ENCODE measurements at regions not wholly inside any gene's neighbourhood (a gene's known extent, or its start where the extent isn't known, plus 50 kb on each side); places are given as distances from the start of the nearest gene placed in this dataset.

DNA sequence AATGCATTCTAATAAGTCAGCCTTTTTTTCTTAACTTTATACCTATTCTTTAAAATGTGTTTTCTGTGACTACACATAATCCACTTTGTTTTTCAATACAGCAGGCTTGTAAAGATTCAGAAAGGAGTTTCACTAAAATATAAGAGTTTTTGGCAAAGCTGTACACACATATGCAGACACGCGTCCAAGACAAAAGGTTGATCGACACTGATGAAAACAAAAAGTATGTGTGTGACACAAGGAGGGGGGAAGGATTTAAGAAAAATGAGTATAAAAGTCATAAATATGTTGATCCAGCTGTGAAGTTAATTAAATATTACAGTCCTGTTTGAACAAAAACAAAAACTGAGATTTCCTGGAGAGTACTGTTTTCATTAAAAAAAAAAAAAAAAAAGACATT lies 294.5 kb upstream of the RARB start:
- no peak overlapping the region for H3K4me3 ChIP-seq (ENCODE audit: low read depth, low read length)
- DNase-seq (ENCODE audit: low read depth, low spot score): no peak
- in situ Hi-C loops (cut with HindIII; ENCODE audit: low sequenced_read_pairs): no loop called here
- TF ChIP-seq CTCF (IDR thresholded peaks at IDR 0.05; ENCODE audit: low read depth, low read length): no peak

DNA sequence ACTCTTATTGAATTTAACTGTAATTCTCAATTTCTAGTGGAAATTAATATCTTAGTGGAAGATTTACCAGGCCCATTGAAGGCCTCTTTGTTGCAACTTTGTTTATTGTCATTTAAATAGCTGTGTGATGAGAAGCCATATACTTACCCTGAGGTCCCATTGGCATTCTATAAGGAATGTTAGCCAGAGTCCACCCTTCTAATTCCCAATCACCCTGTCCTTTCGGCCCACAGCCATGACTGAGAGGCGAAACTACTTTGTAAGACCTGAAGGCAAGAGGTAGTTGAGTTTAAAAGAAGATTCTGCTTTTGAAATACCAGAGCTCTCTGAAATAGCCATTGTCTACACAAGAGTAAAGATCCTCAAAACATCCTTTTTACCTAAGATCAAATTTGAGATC lies 290.5 kb upstream of the RARB start:
- no peak for DNase-seq (ENCODE audit: low read depth, low spot score)
- no peak for TF ChIP-seq CTCF (IDR thresholded peaks at IDR 0.05; ENCODE audit: low read depth, low read length)
- in situ Hi-C loops (cut with HindIII; ENCODE audit: low sequenced_read_pairs): no loop called here
- H3K4me3 ChIP-seq (ENCODE audit: low read depth, low read length): no peak overlapping the region

DNA sequence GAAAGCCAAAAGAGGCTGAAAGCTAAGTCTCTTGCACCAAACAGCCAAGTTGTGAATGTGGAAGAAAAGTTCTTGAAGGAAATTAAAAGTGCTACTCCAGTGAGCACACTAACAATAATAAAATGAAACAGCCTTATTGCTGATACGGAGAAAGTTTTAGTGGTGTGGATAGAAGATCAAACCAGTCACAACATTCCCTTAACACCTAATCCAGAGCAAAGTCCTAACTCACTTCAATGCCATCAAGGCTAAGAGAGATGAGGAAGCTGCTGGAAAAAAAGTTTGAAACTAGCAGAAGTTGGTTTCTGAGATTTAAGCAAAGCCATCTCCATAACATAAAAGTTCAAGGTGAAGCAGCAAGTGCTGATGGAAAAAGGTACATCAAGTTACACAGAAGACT lies 288.8 kb upstream of the RARB start:
- no peak for TF ChIP-seq CTCF (IDR thresholded peaks at IDR 0.05; ENCODE audit: low read depth, low read length)
- no peak for DNase-seq (ENCODE audit: low read depth, low spot score)
- no peak overlapping the region for H3K4me3 ChIP-seq (ENCODE audit: low read depth, low read length)
- in situ Hi-C loops (cut with HindIII; ENCODE audit: low sequenced_read_pairs): no loop called here

- in situ Hi-C loops (cut with HindIII; ENCODE audit: low sequenced_read_pairs): no loop called here
- no peak for DNase-seq (ENCODE audit: low read depth, low spot score)
- no peak overlapping the region for H3K4me3 ChIP-seq (ENCODE audit: low read depth, low read length)
- no peak for TF ChIP-seq CTCF (IDR thresholded peaks at IDR 0.05; ENCODE audit: low read depth, low read length)
Measured at GRCh38 chr3:25142609-25143355, 285.3 kb upstream of the RARB start.

- DNase-seq (ENCODE audit: low read depth, low spot score): no peak
- TF ChIP-seq CTCF (IDR thresholded peaks at IDR 0.05; ENCODE audit: low read depth, low read length): no peak
- in situ Hi-C loops (cut with HindIII; ENCODE audit: low sequenced_read_pairs): no loop called here
- H3K4me3 ChIP-seq (ENCODE audit: low read depth, low read length): no peak overlapping the region
Measured at GRCh38 chr3:25143356-25144025, 284.6 kb upstream of the RARB start.

GRCh38 chr3:25144430-25144829 lies 283.6 kb upstream of the RARB start:
- in situ Hi-C loops (cut with HindIII; ENCODE audit: low sequenced_read_pairs): no loop called here
- TF ChIP-seq CTCF (IDR thresholded peaks at IDR 0.05; ENCODE audit: low read depth, low read length): no peak
- DNase-seq (ENCODE audit: low read depth, low spot score): no peak
- no peak overlapping the region for H3K4me3 ChIP-seq (ENCODE audit: low read depth, low read length)

Data from astrocyte of the spinal cord (primary cell).